Immature natural killer cell (primary cell): ENCODE measurements at regions not wholly inside any gene's neighbourhood (a gene's known extent, or its start where the extent isn't known, plus 50 kb on each side); places are given as distances from the start of the nearest gene placed in this dataset.

Source experiments
- DNase-seq, 3 donors: peaks; one replicate each; pipeline ENCODE4 v3.0.0; 2022; ENCODE audit warnings: mixed read lengths in 1 of 3
- H3K27ac Mint-ChIP-seq, 6 donors: one replicate each; pipeline ENCODE4 v1.8.0; 2020; ENCODE audit warnings: mixed read lengths in 6 of 6, mild to moderate bottlenecking in 5 of 6, inconsistent platforms in 4 of 6, moderate library complexity in 3 of 6
- H3K27me3 Mint-ChIP-seq, 3 donors: one replicate each; pipeline ENCODE4 v1.8.0; 2020 to 2021; ENCODE audit warnings: low read depth in 3 of 3, mild to moderate bottlenecking in 3 of 3, mixed read lengths in 3 of 3, moderate library complexity in 3 of 3, inconsistent platforms in 1 of 3
- H3K36me3 Mint-ChIP-seq, 3 donors: one replicate each; pipeline ENCODE4 v1.8.0; 2020; ENCODE audit warnings: mixed read lengths in 3 of 3, inconsistent platforms in 2 of 3, mild to moderate bottlenecking in 2 of 3
- H3K4me1 Mint-ChIP-seq, 2 donors: one replicate each; pipeline ENCODE4 v1.8.0; 2020; ENCODE audit warnings: inconsistent platforms in 2 of 2, mild to moderate bottlenecking in 2 of 2, mixed read lengths in 2 of 2, moderate library complexity in 1 of 2
- H3K4me3 Mint-ChIP-seq, 5 donors: one replicate each; pipeline ENCODE4 v1.8.0; 2020; ENCODE audit warnings: mild to moderate bottlenecking in 5 of 5, mixed read lengths in 5 of 5, inconsistent platforms in 3 of 5, moderate library complexity in 3 of 5
- H3K9me3 Mint-ChIP-seq, 6 donors: one replicate each; pipeline ENCODE4 v1.8.0; 2020; ENCODE audit warnings: mild to moderate bottlenecking in 6 of 6, mixed read lengths in 6 of 6, inconsistent platforms in 4 of 6, moderate library complexity in 3 of 6

- H3K36me3 Mint-ChIP-seq = no peaks in the 10 kb centered on the region
- H3K4me1 Mint-ChIP-seq = no peaks in the 10 kb centered on the region
- H3K27me3 Mint-ChIP-seq = no peaks in the 10 kb centered on the region
- peaks cover 7 to 56% (median 19%) of the 10 kb centered on the region in 6 donors for H3K9me3 Mint-ChIP-seq
- no peak overlapping the region for H3K27ac Mint-ChIP-seq
- DNase-seq = no peak
- H3K4me3 Mint-ChIP-seq = no peak overlapping the region
Measured at GRCh38 chr10:55002420-55002819, 201.4 kb upstream of the PCDH15 start.

- Mint-ChIP-seq H3K27me3 (no peaks in the 10 kb centered on the region), H3K9me3 (peaks cover 6 to 51% (median 18%) of the 10 kb centered on the region in 6 donors), H3K4me3 (no peak overlapping the region), H3K27ac (no peak overlapping the region), H3K36me3 (no peaks in the 10 kb centered on the region), H3K4me1 (no peaks in the 10 kb centered on the region)
- no peak for DNase-seq
Measured at GRCh38 chr10:55001422-55001821, 200.4 kb upstream of the PCDH15 start.

GRCh38 chr10:54993148-54993547 lies 192.1 kb upstream of the PCDH15 start:
- Mint-ChIP-seq H3K27ac (no peak overlapping the region), H3K36me3 (no peaks in the 10 kb centered on the region), H3K4me1 (no peaks in the 10 kb centered on the region), H3K27me3 (peaks cover 0 to 3% (median 0%) of the 10 kb centered on the region in 3 donors), H3K9me3 (peaks cover 7 to 43% (median 26%) of the 10 kb centered on the region in 6 donors), H3K4me3 (no peak overlapping the region)
- DNase-seq = no peak

GRCh38 chr10:54985732-54986131 lies 184.7 kb upstream of the PCDH15 start:
- no peak overlapping the region for H3K4me3 Mint-ChIP-seq
- no peaks in the 10 kb centered on the region for H3K4me1 Mint-ChIP-seq
- no peak for DNase-seq
- H3K9me3 Mint-ChIP-seq = peaks cover 7 to 49% (median 31%) of the 10 kb centered on the region in 6 donors
- peaks cover 0 to 2% (median 1%) of the 10 kb centered on the region in 3 donors for H3K27me3 Mint-ChIP-seq
- no peak overlapping the region for H3K27ac Mint-ChIP-seq
- no peaks in the 10 kb centered on the region for H3K36me3 Mint-ChIP-seq

- Mint-ChIP-seq H3K4me3 (no peak overlapping the region), H3K27ac (no peak overlapping the region), H3K36me3 (no peaks in the 10 kb centered on the region), H3K27me3 (peaks cover 0 to 3% (median 2%) of the 10 kb centered on the region in 3 donors), H3K4me1 (no peaks in the 10 kb centered on the region), H3K9me3 (peaks cover 4 to 38% (median 23%) of the 10 kb centered on the region in 6 donors)
- no peak for DNase-seq
Measured at GRCh38 chr10:54983255-54983654, 182.2 kb upstream of the PCDH15 start.

- Mint-ChIP-seq H3K4me1 (no peaks in the 10 kb centered on the region), H3K36me3 (peaks cover 0 to 4% (median 0%) of the 10 kb centered on the region in 3 donors), H3K4me3 (no peak overlapping the region), H3K27ac (no peak overlapping the region), H3K9me3 (peaks cover 12 to 45% (median 23%) of the 10 kb centered on the region in 6 donors), H3K27me3 (peaks cover 0 to 1% (median 0%) of the 10 kb centered on the region in 3 donors)
- no peak for DNase-seq
Measured at GRCh38 chr10:54962134-54962900, 161.3 kb upstream of the PCDH15 start.

GRCh38 chr10:54961040-54961439 lies 160.0 kb upstream of the PCDH15 start:
- H3K27me3 Mint-ChIP-seq = peaks cover 0 to 1% (median 0%) of the 10 kb centered on the region in 3 donors
- H3K4me3 Mint-ChIP-seq = no peak overlapping the region
- no peaks in the 10 kb centered on the region for H3K4me1 Mint-ChIP-seq
- no peak for DNase-seq
- peaks cover 12 to 45% (median 24%) of the 10 kb centered on the region in 6 donors for H3K9me3 Mint-ChIP-seq
- no peak overlapping the region for H3K27ac Mint-ChIP-seq
- H3K36me3 Mint-ChIP-seq = peaks cover 0 to 4% (median 0%) of the 10 kb centered on the region in 3 donors

- Mint-ChIP-seq H3K4me3 (no peak overlapping the region), H3K27ac (no peak overlapping the region), H3K36me3 (peaks cover 0 to 4% (median 0%) of the 10 kb centered on the region in 3 donors), H3K9me3 (peaks cover 12 to 42% (median 24%) of the 10 kb centered on the region in 6 donors), H3K4me1 (no peaks in the 10 kb centered on the region), H3K27me3 (peaks cover 0 to 2% (median 1%) of the 10 kb centered on the region in 3 donors)
- no peak for DNase-seq
Measured at GRCh38 chr10:54958844-54959243, 157.8 kb upstream of the PCDH15 start.

- Mint-ChIP-seq H3K36me3 (no peaks in the 10 kb centered on the region), H3K4me1 (no peaks in the 10 kb centered on the region), H3K27me3 (no peaks in the 10 kb centered on the region), H3K27ac (no peak overlapping the region), H3K4me3 (no peak overlapping the region), H3K9me3 (peaks cover 8 to 54% (median 19%) of the 10 kb centered on the region in 6 donors)
- no peak for DNase-seq
Measured at GRCh38 chr10:54947605-54948004, 146.6 kb upstream of the PCDH15 start.

GRCh38 chr10:54940418-54940817 lies 139.4 kb upstream of the PCDH15 start:
- Mint-ChIP-seq H3K27me3 (no peaks in the 10 kb centered on the region), H3K4me1 (no peaks in the 10 kb centered on the region)

GRCh38 chr10:54914049-54914448 lies 113.0 kb upstream of the PCDH15 start:
- peaks cover 7 to 56% (median 33%) of the 10 kb centered on the region in 6 donors for H3K9me3 Mint-ChIP-seq
- no peaks in the 10 kb centered on the region for H3K4me1 Mint-ChIP-seq
- no peak for DNase-seq
- no peak overlapping the region for H3K27ac Mint-ChIP-seq
- peaks cover 0 to 3% (median 2%) of the 10 kb centered on the region in 3 donors for H3K27me3 Mint-ChIP-seq
- no peaks in the 10 kb centered on the region for H3K36me3 Mint-ChIP-seq
- H3K4me3 Mint-ChIP-seq = no peak overlapping the region

More at GRCh38 chr10:54940418-54940817, 139.4 kb upstream of the PCDH15 start:
- Mint-ChIP-seq H3K9me3 (peaks cover 0 to 47% (median 6%) of the 10 kb centered on the region in 6 donors), H3K27ac (no peak overlapping the region), H3K36me3 (no peaks in the 10 kb centered on the region), H3K4me3 (no peak overlapping the region)
- no peak for DNase-seq

GRCh38 chr10:54909165-54909564 lies 108.1 kb upstream of the PCDH15 start:
- Mint-ChIP-seq H3K27me3 (peaks cover 0 to 3% (median 2%) of the 10 kb centered on the region in 3 donors), H3K27ac (no peak overlapping the region), H3K4me1 (no peaks in the 10 kb centered on the region), H3K9me3 (peaks cover 6 to 48% (median 27%) of the 10 kb centered on the region in 6 donors), H3K36me3 (no peaks in the 10 kb centered on the region), H3K4me3 (no peak overlapping the region)
- no peak for DNase-seq

GRCh38 chr10:54908019-54908418 lies 107.0 kb upstream of the PCDH15 start:
- H3K36me3 Mint-ChIP-seq = no peaks in the 10 kb centered on the region
- H3K27me3 Mint-ChIP-seq = peaks cover 0 to 2% (median 0%) of the 10 kb centered on the region in 3 donors
- H3K9me3 Mint-ChIP-seq = peaks cover under 1 to 42% (median 25%) of the 10 kb centered on the region in 6 donors
- no peaks in the 10 kb centered on the region for H3K4me1 Mint-ChIP-seq
- DNase-seq = no peak
- no peak overlapping the region for H3K27ac Mint-ChIP-seq
- H3K4me3 Mint-ChIP-seq = no peak overlapping the region

- Mint-ChIP-seq H3K36me3 (no peaks in the 10 kb centered on the region), H3K4me1 (no peaks in the 10 kb centered on the region)
Measured at GRCh38 chr10:54906940-54907339, 105.9 kb upstream of the PCDH15 start.

More at GRCh38 chr10:54906940-54907339, 105.9 kb upstream of the PCDH15 start:
- peaks cover 2 to 44% (median 22%) of the 10 kb centered on the region in 6 donors for H3K9me3 Mint-ChIP-seq
- H3K27me3 Mint-ChIP-seq = peaks cover 0 to 2% (median 0%) of the 10 kb centered on the region in 3 donors
- no peak overlapping the region for H3K4me3 Mint-ChIP-seq
- H3K27ac Mint-ChIP-seq = no peak overlapping the region
- no peak for DNase-seq
